Activated CD4-positive, alpha-beta T cell treated with anti-CD3 and anti-CD28 coated beads for 4 hours (primary cell): ENCODE measurements at regions not wholly inside any gene's neighbourhood (a gene's known extent, or its start where the extent isn't known, plus 50 kb on each side); places are given as distances from the start of the nearest gene placed in this dataset.

Experiments used
- DNase-seq, 2 donors: peaks; one replicate each; pipeline ENCODE4 v3.0.0-alpha.2; 2020

DNA sequence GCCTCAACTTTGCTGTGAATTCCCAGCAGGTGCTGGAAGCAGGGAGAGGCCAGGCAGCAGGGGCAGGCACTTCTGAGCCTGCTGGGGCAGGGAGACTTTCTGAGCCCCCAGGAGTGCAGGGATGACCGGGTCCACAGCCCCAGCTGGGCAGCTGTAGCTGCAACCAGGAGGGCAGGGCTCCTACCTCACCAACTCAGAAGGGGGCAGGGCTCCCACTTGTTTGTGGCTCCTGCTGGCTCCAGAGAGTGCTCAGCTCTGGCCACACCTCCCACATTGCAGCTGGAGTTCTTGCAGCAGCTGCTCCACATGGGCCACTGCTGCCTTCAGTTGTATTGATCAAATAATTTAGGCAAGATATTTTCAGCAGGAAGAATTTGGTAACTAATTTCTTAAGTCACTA lies 812.3 kb downstream of the NSUN3 start:
- DNase-seq, result no peak

DNA sequence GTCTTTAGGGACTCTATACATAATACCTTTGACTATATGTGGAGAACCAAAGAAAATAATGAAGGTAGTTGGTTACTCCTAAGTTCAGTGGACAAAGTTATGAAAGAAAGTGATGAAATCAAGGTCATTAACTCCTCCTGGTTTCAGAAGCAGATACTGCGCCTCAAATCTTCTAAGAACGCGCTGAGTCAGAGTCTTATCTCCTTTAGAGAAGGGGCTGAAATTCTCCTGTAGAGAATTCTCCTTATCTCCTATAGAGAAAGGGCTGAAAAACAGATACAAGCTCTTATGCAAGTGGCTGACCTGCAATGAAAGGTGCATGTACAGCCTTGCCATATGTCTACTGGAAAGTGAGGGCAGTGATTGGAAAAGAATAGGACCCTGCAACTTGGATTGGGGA lies 824.2 kb downstream of the NSUN3 start:
- DNase-seq, result no peak

DNA sequence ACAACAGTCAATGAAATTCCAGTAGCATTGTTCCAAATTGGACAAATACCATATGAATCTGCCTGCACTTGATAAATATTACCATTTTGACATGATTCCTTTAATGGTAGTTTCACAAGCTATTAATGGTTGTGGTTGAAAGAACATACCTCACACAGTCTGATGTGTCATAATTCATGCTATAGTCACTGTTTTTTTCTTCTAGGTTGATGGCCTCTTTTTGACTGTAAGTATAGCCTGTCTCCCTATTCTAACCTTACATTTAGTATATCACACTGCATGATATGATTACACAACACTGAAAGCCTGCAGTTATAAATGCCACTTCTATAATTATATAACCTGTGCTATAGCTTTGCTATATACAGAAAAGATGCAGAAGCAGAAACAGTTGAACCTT lies 834.1 kb downstream of the NSUN3 start:
- no peak for DNase-seq

DNA sequence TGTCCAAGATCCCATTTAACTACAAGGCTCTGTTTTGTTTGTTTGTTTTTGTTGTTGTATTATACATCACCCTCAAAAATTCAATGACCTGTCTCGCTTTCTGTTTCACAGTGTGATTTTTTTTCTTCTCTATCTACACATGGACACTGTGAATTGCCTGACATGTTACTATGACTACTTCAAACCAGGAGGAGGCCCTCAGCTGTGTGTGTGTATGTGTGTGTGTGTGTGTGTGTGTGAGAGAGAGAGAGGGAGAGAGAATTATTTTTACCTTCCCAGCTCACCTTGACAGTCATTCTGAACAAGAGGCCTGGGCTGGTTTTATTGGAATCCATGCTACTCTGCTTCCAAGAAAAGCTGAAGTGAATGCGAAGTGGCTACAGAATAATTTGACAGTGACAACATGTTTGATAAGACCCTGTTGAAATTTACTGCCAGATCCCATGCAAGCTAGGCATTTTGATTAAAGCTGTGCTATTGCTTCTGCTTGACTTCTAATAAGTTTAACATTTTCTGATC lies 841.4 kb downstream of the NSUN3 start:
- DNase-seq, result no peak

DNA sequence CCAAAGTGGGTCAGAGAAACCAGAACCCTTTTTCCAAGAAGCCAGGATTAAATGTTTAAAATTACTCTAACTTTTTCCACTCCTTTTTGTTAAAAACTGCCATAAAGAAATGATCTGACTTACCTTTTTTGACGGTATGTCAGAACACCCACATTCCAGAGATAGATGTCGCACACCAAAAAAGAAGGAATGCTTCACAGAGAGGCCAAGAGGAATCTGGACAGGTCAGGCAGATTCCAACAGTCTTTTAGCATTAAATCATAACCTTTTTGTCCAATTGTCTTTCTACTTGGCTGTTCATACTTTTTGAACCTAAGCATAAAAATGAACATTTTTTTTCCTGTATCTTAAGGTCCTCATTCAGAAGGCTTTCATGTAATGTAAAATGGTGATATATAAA lies 846.9 kb downstream of the NSUN3 start:
- DNase-seq, result no peak

DNA sequence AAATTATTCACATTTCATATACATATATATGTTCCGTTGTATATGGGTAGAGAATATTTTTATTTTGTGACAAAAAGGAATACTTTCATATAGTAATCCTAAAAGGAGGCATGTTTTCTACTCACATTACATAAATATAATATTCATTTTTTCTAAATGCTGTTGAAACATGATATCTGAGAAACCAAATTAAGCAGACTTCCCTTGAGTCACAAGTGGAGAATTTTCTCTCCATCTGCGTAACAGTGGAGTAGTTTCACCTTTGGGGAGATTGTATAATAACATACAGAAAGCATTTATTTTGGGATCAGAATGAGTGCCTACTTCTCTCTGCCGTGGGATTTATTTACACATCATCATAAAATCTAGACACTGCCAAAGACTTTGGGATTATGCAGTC lies 849.8 kb downstream of the NSUN3 start:
- no peak for DNase-seq

DNA sequence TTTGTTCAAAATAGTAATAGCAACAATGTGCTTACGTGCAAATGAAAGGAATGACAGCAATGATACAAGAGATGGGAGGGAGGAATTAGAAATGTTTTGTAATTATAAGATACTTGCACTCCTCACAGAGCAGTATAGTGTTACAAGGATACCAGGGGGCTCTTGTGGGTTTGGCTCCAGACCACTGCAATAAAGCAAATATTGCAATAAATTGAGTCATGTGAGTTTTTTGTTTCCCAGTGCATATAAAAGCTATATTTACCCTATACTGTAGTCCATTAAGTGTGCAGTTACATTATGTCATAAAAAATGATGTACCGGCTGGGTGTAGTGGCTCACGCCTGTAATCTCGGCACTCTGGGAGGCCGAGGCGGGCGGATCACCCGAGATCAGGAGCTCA lies 864.3 kb downstream of the NSUN3 start:
- DNase-seq, result no peak

DNA sequence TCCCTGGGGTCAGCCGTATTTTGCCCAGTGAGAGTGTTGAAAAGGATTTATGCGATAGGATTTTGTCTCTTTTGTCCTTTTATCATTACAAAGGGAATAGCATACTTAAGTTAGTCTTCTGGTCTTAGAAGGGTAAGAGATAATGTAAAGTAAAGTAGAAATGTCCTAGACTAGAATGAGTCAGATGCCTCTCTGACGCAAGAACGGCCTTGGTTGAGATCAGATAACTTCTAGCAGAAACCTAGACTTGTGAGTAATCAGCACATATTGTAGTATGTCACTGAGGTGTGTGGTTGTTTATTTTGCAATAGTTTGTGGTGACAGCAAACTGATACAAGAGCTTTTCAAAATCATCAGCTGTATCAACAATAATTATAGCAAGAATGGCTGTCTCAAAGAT lies 866.1 kb downstream of the NSUN3 start:
- DNase-seq, result no peak

DNA sequence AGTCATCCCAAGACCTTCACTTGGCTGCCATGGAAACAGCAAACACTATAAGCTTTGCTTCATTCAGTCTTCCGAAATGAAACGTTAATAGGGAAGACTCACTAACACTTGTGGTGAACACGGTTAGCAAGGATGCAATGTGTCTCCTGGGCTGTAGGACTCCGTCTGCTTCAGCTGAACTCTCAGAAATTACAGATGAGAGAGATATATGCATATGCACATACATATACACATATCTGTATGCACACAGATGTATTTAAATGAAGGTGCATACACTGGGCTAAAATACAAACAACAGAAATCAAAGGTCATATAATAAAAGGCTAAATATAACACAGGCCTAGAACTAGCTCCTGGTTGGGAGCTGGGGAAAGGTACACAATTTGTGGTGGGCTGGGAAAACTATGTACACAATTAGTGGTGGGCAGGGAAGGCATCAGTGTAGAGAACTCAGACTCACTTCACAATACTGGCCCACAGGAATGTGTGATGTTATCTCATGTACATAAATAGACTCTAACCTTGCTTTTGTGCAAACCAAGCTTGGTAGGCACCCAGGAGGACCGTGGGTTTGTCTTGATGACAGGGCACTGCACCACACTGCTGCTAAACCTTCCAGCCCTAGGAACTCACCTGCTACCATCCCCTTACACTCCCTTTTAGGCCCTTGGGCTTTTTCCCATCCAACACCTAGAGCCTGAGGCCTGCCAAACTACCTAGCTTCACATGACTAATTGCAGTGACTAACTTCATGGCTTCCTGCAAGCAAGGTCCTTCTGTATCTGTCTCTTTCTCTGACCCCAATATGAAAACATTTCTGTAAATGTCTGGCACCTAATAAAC lies 873.1 kb downstream of the NSUN3 start:
- no peak for DNase-seq

DNA sequence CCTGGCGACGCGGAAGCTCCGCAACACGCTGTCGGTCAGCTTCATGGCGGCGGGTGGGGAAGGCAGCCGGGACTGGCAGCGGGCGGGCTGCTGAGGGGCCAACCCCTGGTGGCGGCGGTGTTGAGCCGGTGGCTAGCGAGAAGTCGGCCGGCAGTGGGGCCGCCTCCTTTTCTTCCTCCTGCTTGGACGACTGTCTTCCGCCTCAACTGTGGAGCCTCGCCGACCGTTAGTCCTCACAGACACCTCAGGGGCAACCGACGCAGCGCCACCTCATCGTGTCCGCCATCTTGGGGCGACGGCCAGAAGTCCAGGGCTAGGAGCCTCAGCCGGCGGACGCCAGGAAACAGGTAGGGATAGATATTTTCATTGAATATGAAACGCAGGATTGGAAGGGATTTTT lies 875.1 kb downstream of the NSUN3 start:
- no peak for DNase-seq

DNA sequence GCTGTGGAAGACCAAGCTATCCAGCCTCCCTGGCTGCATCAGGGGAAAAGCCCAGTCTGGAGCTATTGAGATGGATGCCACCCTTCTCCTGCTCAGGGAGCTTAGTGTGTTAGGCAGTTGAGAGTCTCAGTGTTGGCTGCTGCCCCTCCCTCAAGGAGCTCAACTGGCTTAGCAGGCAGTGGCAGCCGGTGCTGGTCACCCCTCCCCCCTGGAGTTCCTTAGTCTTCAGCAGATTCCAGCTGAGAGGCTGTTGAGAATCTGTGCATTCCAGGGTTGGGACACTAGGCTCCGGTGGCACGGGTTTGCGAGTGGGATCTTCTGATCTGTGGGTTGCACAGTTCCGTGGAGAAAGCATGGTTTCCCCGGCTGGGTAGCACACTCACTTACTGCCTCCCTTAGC lies 883.8 kb downstream of the NSUN3 start:
- no peak for DNase-seq

DNA sequence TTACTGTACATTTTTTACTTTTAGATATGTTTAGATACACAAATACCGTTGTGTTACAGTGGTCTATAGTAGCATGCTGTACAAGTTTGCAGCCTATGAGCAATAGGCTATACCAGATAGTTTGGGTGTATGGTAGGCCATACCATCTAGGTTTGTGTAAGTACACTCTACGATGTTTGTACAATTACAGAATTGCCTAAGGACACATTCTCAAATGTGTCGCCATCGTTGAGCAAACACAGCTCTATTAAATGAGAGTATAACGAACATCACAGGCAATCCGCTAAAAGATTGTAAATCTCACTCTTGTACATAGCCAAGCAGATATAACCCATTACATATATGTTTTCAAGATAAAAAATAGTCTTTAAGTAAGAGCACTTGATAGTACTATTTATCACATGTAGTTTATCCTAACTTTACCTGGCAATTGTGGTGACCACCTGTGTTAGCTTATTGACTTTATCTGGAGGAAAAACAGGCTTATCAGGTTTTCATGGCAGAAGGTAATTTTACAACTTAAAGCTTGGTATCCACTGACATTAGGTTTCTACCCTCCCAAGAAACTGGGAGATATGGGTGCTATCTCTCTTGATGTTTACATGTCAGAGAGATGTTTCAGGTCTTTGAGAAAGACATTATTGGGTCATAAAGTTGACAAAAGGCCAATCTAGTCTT lies 898.7 kb downstream of the NSUN3 start:
- DNase-seq, result no peak

DNA sequence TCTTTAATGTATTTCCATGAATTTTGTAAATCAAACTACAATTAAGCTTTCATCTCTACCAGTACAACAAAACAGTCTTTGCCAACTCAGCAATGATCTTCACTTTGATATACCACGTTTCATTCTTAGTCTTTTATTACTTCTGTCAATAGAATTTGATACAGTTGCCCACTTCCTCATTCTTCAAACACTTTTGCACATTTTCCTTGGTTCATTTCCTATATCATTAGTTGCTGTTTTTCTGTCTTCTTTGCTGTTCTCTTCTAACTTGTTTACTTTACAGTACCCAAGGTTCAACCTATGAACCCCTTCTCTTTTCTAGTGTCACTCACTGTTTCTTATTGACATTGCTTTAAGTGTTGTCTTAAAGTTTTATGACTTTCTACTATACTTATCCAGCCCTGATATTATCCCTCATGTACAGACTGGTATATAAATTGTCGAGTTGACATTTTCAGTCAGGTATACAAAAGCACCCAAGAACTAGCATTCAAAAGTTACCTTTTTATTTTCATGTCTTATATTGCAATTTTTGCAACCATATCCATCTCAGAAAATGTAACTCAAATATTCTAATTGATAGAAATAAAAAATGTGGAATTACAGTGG lies 903.1 kb downstream of the NSUN3 start:
- no peak for DNase-seq

DNA sequence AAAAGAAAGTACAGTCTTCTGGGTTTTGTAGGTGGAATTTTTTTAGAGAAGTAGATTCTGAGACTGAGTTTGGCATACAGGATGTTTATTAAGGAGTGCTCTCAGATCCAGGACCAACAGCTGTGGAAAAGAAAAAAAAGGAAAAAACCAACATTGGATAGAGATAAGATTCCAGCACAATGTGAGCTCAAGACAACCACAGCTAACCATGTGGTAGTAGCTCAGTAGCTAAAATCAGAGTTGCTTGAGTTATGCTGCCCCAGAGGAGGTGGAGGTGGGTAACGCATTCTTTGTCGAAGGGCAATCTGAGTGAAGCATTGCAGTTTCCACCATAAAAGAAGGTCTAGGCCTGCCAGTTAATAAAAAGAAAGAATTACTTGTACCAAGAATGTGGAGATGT lies 904.3 kb downstream of the NSUN3 start:
- DNase-seq, result no peak

DNA sequence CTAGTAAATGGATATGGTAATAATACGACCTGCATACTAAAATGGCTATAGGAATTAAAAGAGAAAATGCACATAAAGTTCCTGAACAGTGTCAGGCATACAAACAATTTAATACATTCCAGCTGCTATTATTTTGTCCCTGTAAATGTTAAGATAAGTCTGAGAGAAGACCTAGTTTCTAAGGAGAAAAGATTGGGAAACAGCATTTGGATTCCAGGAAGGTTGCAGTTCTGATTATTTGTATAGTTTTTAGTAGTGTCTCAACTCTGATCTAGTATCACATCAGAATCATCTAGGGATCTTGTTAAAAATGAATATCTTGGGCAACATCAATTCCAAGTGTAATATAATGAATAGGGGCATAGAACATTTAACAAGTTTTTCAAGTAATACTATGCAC lies 905.7 kb downstream of the NSUN3 start:
- DNase-seq, result no peak

DNA sequence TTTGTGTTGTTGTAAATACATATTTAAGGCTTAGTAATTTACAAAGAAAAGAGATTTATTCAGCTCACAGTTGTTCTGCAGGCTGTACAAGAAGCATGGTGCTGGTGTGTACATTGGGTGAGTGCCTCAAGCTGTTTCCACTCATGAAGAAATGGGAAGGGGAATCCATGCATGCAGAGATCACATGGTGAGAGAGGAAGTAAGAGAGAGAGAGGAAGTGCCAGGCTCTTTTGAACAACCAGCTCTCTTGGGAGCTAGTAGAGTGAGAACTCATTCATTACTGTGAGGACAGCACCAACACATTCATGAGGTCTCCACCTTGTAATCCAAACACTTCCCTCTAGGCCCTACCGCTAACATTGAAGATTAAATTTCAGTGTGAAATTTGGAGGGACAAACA lies 909.2 kb downstream of the NSUN3 start:
- DNase-seq, result no peak

DNA sequence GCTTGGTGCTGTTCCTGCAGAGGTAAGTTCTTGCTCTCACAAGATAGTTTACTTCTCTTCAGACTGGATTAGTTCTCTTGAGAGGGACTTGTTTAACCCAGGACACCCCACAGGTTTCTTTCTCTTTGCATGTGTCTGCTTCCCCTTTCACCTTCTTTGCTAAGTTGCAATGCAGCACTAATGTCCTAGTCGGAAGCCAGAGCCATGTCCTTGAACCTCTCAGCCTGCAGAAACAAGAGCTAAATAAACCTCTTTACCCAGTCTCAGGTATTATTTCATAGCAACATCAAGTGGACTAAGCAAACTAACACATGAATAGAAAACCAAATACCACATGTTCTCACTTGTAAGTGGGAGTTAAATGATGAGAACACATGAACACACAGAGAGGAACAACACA lies 915.2 kb downstream of the NSUN3 start:
- DNase-seq, result no peak

DNA sequence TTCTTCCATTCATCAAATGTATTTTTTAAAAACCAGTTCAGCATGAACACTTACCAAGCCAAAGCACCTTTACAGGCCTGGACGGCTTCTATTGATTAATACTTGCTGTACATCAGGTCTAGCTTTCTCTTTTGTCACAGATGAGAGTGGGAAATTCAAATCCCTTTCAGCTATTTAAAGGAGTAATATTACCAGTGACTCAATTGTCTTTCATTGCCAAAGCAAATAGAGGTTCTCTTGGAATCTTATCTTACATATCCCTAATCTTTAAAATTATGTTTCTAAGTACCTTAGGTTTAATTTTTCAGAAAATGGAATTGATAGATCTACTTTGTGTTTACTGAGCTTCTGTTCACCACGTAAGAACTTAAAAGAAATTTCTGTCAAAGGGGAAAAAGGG lies 922.9 kb downstream of the NSUN3 start:
- DNase-seq, result no peak

DNA sequence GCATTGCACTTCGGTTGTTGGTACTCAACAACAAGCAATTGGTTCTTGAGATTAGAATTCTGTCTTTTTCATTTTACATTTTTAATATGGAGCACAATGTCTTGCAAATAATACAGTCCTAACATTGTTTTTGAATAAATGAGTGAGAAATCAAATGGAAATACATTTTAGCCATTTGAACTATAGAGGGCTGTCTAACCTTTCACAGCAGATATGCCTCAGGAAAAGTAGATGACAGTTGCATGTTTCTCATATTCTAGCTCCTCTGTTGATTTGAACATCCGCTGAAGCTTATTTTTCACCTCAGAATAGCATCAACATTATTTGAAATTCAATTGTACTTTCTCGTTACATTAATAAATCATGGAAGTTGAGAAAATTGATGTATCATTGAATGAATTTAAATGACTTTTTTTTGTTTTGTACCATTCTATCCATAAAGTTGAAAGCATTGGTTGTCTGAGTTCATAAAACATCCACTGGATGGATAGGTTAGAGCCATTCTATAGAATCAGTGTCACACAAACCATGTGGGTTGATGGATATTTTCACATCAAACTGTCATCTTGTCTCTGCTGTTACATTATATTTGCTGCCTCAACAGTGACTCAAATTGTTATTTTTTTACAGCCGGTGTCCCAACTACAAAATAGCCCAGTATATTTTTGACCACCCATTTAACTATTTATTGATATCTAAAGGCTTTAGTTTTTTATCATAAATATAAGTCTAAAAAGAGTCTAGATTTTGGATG lies 928.3 kb downstream of the NSUN3 start:
- no peak for DNase-seq

DNA sequence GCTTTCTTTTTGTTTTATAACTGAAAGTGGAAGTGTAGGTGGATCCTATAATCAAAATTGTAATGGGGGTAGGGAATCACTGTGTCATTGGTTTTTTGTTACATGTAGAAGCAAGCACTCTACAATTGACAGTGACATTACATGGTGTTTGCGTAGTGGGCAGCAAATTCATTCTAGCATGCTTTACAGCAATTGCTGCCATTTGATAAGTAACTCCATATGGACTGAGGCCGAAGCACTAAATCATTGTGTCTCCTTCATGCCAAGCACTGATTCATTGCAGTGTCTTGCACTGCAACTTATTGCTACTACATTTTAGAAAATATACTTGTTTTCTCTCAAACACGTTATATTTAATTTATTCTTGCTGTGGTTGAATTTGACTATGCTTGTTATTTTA lies 933.9 kb downstream of the NSUN3 start:
- DNase-seq, result no peak

DNA sequence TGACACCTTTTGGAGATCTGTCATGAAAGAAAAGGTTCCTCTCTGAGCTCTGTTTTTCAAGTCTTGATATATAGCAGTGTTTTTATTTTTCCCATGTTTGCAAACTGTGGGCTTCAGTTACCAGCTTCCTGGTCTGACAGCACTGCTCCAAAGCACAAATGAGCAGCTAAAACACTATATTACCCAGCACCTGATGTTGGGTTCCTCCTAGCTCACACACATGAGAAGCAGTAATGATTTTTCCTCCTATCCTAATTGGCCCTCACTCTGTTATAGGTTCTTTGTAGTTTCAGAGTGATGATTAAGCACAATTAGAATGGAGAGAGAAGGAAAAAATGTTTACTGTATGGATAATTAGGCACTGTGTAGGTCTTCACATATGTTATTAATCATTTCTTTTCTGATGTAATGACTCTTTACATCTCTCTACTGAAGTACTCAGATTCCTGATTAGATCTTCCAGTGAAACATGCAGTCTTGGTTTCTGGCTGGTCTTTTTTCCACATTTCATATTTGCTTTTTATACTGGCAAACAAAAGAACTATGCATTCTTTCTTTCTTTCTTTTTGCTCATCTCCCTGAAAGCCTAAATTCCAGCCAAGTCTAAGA lies 939.7 kb downstream of the NSUN3 start:
- no peak for DNase-seq

DNA sequence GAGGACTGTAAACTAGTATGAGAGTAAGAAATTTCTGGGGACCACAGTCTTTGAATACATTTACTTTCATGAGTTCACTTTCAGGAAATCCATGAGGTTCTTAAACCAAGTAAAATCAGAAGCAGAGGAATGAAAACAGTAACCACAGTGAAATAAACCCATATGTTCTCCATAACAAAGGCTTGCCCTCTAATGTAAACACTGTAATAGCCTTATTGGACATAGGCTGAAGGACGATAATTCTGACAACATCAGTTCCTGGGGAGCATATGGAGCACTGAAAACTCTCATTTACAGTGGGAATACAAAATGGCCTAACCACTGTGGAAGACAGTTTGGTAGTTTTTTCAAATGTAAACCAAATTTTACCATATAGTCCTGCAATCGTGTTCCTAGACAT lies 965.8 kb downstream of the NSUN3 start:
- DNase-seq, result no peak

DNA sequence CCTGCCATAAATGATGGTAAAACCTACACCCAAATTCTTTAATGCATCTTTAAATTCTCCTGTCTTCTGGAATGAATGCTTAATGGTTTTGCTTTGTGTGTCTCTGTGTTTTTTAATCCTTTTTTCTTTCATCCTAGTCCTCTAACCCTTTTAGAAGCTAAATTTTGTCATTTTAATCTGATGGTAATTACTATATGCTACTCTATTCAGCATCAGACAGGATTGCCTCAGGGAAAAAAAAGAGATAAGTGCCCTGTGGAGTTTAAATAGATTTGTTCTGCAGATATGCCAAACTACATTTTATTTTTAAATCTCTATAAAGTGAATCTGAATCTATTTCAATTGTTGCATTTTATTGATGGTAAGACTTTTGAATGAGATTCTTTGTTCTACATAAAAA lies 966.8 kb downstream of the NSUN3 start:
- DNase-seq, result no peak
